ENCODE measurements at regions not wholly inside any gene's neighbourhood (a gene's known extent, or its start where the extent isn't known, plus 50 kb on each side); places are given as distances from the start of the nearest gene placed in this dataset.

DNA sequence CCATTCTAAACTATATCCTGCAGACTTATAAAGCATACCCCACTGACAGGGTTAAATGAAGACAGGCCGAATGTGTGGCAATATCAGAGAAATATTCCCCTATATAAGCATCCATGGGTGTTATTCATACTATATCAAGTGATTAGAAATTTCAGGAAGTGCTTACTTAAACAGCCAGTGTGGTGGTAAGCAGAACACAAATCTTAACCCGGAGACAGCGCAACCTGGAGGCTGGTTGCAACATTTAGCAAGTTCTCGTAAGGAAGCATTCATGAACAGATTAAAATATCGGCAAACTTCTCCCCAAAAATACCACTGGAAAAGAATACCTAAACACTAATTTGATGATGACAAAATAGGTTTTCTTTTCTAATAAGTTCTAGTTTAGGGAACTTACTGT, 261.2 kb downstream of the CBLL2 start:
- Histone ChIP-seq H3K36me3 (no peaks in the 10 kb centered on the region), H3K27ac (no peak overlapping the region), H3K9me3 (no peaks in the 10 kb centered on the region), H3K4me1 (no peaks in the 10 kb centered on the region), H3K27me3 (no peaks in the 10 kb centered on the region), H3K4me3 (no peak overlapping the region)
- TF ChIP-seq, protein P1, sequence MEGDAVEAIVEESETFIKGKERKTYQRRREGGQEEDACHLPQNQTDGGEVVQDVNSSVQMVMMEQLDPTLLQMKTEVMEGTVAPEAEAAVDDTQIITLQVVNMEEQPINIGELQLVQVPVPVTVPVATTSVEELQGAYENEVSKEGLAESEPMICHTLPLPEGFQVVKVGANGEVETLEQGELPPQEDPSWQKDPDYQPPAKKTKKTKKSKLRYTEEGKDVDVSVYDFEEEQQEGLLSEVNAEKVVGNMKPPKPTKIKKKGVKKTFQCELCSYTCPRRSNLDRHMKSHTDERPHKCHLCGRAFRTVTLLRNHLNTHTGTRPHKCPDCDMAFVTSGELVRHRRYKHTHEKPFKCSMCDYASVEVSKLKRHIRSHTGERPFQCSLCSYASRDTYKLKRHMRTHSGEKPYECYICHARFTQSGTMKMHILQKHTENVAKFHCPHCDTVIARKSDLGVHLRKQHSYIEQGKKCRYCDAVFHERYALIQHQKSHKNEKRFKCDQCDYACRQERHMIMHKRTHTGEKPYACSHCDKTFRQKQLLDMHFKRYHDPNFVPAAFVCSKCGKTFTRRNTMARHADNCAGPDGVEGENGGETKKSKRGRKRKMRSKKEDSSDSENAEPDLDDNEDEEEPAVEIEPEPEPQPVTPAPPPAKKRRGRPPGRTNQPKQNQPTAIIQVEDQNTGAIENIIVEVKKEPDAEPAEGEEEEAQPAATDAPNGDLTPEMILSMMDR (IDR thresholded peaks at IDR 0.05) = no peak
- ATAC-seq (no peak), DNase-seq (no peak)
- intact Hi-C loops (cut with DNase I) = no loop called here

DNA sequence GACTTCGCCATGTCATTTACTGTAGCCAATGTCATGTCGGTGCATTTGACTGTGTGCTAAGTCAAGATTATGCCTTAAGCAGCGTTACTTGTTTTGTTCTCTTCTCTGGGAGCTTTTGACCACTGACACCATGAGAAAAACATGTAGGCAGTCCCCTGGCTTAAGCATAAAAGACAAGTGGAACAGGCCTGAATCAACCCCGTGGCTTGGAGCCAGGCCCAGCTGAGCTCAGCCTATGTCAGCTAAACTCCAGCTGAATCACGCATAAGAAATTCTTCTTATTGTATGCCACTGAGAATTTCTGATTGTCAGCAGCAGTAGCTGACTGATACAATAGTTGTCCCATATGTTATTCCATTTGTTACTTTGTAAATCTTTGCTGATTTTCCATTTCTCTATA, 261.9 kb downstream of the CBLL2 start:
- no peak for DNase-seq
- intact Hi-C loops (cut with DNase I) = no loop called here
- no peak overlapping the region for H3K4me3 ChIP-seq
- H3K27ac ChIP-seq = no peak overlapping the region
- H3K27me3 ChIP-seq = no peaks in the 10 kb centered on the region
- TF ChIP-seq, protein P1 (IDR thresholded peaks at IDR 0.05) = no peak
- H3K36me3 ChIP-seq = no peaks in the 10 kb centered on the region
- no peaks in the 10 kb centered on the region for H3K9me3 ChIP-seq
- no peaks in the 10 kb centered on the region for H3K4me1 ChIP-seq
- no peak for ATAC-seq

DNA sequence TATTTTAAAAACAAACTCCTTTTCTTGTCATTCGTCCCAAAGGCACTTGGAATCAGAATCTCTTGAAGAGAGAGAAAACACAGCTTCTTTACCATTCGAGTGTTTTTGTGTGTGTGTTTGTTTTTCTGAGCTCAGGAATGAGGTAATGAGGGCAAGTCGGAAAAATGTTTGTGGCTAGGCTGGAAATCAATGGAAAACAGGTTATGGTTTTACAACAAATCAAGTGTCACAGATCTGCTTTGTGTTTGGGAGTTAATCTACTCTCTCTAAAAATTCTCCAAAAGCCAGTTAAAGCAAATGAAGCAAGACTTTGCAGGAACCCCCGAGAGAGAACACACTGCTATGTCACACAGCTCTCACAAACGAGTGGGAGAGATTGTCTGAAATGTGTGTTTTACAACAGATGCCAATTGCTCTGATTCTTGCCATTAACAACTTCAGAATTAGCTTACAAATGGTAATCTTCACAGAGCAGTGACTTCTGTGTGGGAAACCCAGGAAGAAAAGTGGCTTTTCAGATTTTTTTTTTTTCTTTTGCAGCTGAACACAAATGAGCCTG, 264.1 kb downstream of the CBLL2 start:
- Histone ChIP-seq H3K36me3 (no peaks in the 10 kb centered on the region), H3K27me3 (no peaks in the 10 kb centered on the region), H3K27ac (no peak overlapping the region), H3K9me3 (no peaks in the 10 kb centered on the region), H3K4me1 (no peaks in the 10 kb centered on the region), H3K4me3 (no peak overlapping the region)
- intact Hi-C loops (cut with DNase I) = no loop called here
- no peak for ATAC-seq
- TF ChIP-seq, protein P1 (IDR thresholded peaks at IDR 0.05) = no peak
- DNase-seq = no peak

DNA sequence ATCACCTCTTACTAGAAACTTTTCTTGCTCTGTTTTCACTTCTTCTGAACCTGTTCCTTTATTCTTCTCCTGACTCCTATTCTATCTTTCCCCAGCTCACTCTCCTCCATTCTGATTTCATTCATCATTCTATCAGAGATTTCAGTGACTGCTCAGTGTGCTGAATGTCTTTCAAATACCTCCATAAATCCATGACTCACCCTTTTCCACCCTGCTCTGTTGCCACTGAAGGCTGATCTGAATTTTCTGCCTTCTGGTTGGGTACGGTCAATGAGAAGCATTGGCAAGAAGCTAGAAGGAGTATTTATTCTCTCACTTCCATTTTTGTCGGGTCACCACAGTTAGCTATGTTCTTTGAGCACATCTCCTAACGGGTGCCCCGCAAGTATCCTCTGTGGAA, 265.9 kb downstream of the CBLL2 start:
- Histone ChIP-seq H3K9me3 (no peaks in the 10 kb centered on the region), H3K4me1 (no peaks in the 10 kb centered on the region), H3K27ac (no peak overlapping the region), H3K4me3 (no peak overlapping the region), H3K27me3 (no peaks in the 10 kb centered on the region), H3K36me3 (no peaks in the 10 kb centered on the region)
- ATAC-seq = no peak
- DNase-seq = no peak
- TF ChIP-seq, protein P1 (IDR thresholded peaks at IDR 0.05) = no peak
- intact Hi-C loops (cut with DNase I) = no loop called here

DNA sequence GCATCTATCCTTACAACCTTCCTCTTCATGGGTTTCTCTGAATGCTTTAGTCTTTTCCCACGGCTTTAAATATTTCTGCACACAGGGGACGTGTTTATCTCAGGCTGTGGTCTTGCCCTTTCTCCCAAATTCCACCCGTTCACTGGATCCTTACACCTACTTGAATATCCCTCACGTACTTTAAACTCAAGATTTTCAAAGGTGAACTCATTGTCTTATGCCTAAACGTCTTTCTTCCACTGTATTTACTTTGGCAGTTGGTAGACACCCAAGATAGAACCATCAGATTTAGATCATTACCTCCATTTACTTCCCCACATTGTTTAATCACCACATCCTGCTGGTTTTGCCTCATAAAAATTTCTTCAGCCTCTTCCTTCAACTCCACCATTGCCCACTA, 269.2 kb downstream of the CBLL2 start:
- H3K27ac ChIP-seq = no peak overlapping the region
- intact Hi-C loops (cut with DNase I) = no loop called here
- no peak overlapping the region for H3K4me3 ChIP-seq
- H3K27me3 ChIP-seq = no peaks in the 10 kb centered on the region
- TF ChIP-seq, protein P1 (IDR thresholded peaks at IDR 0.05) = no peak
- ATAC-seq (no peak), DNase-seq (no peak)
- H3K36me3 ChIP-seq = no peaks in the 10 kb centered on the region
- no peaks in the 10 kb centered on the region for H3K4me1 ChIP-seq
- H3K9me3 ChIP-seq = no peaks in the 10 kb centered on the region

DNA sequence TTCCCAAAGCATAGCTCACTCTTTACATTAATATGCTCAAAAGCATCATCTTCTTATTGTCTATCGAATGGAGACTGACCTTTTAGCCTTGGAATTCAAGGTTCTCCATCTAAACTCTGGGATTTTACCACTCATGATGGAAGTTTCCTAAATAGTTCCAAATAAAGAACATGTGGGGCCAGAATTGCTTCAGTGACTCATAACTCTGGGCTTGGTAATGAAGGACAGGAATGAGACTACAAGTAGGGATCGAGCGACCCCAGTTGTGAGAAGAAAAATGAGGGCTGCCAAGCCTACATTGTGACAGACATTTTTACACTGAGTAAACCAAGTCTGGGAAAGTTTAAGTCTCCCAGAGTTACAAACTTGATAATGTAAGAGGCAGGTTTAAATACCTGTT, 269.9 kb downstream of the CBLL2 start:
- Histone ChIP-seq H3K9me3 (no peaks in the 10 kb centered on the region), H3K36me3 (no peaks in the 10 kb centered on the region), H3K4me3 (no peak overlapping the region), H3K4me1 (no peaks in the 10 kb centered on the region), H3K27ac (no peak overlapping the region), H3K27me3 (no peaks in the 10 kb centered on the region)
- TF ChIP-seq, protein P1 (IDR thresholded peaks at IDR 0.05) = no peak
- DNase-seq (no peak), ATAC-seq (no peak)
- intact Hi-C loops (cut with DNase I) = no loop called here

Data from upper lobe of right lung (tissue), 1 donor.